ENCODE measurements at regions not wholly inside any gene's neighbourhood (a gene's known extent, or its start where the extent isn't known, plus 50 kb on each side); places are given as distances from the start of the nearest gene placed in this dataset.

DNA sequence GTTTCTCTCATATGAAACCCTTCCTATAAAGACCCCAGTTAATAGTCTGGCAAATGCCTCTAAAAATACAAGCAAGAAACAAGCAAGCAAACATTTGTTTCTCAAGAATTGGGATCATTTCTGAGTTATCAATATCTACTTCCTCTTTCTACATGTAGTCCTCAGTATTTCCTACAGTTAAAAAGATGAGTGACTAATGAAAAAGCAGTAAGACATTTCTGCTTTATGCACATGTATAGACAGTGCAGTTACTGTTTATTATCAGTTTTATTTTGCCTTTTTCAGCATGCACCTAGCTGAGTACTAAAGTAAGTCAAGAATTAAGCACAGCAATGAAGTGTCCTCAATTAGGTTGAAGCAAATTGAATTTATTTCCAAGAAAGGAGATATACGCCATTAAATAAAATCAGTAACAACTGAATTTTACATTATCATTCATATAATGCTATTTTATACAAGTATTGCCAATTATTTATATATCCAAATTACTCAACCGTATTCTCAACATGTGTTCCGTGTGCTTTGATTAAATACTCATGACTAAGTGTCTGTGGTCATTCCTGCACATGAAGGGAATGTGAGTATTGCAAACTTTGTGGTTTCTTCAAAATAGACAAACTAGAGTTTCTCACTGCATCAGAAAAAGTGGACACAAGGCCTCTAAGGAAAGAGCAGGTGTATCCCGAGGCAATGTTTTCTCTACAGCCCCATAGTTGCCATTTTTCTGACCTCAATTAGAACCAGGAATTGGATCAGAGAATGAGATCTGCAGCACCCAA, 159.3 kb upstream of the MARCKS start:
- DNase-seq (ENCODE audit: low spot score), result no peak
- TF ChIP-seq, protein P1, sequence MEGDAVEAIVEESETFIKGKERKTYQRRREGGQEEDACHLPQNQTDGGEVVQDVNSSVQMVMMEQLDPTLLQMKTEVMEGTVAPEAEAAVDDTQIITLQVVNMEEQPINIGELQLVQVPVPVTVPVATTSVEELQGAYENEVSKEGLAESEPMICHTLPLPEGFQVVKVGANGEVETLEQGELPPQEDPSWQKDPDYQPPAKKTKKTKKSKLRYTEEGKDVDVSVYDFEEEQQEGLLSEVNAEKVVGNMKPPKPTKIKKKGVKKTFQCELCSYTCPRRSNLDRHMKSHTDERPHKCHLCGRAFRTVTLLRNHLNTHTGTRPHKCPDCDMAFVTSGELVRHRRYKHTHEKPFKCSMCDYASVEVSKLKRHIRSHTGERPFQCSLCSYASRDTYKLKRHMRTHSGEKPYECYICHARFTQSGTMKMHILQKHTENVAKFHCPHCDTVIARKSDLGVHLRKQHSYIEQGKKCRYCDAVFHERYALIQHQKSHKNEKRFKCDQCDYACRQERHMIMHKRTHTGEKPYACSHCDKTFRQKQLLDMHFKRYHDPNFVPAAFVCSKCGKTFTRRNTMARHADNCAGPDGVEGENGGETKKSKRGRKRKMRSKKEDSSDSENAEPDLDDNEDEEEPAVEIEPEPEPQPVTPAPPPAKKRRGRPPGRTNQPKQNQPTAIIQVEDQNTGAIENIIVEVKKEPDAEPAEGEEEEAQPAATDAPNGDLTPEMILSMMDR (IDR thresholded peaks at IDR 0.05; ENCODE audit: extremely low read depth, insufficient read depth, missing control alignments), result no peak
- in situ Hi-C loops (cut with MboI; ENCODE audit: low pct_unique_long_range_greater_than_20kb, low sequenced_read_pairs, unreplicated experiment), result no loop called here

DNA sequence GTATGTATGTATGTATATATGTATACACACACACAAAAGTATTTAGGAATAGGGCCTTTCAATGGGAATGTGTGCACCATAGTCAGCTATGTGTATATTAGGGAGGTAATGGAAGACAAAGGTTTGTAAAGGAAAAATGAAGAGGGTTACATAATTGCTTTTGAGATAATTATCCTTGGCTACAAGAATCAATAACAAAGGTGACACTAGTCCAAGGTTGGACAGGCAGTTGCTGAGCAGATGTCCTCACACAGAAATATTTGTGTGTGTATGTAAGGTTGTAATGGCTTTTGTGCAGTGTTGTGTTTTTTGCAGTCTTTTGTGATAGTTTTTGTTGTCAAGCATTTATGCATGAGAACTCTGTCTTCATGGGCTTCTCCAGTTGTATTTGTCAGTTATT, 157.9 kb upstream of the MARCKS start:
- DNase-seq (ENCODE audit: low spot score), result no peak
- TF ChIP-seq, protein P1 (IDR thresholded peaks at IDR 0.05; ENCODE audit: extremely low read depth, insufficient read depth, missing control alignments), result no peak
- in situ Hi-C loops (cut with MboI; ENCODE audit: low pct_unique_long_range_greater_than_20kb, low sequenced_read_pairs, unreplicated experiment), result no loop called here

DNA sequence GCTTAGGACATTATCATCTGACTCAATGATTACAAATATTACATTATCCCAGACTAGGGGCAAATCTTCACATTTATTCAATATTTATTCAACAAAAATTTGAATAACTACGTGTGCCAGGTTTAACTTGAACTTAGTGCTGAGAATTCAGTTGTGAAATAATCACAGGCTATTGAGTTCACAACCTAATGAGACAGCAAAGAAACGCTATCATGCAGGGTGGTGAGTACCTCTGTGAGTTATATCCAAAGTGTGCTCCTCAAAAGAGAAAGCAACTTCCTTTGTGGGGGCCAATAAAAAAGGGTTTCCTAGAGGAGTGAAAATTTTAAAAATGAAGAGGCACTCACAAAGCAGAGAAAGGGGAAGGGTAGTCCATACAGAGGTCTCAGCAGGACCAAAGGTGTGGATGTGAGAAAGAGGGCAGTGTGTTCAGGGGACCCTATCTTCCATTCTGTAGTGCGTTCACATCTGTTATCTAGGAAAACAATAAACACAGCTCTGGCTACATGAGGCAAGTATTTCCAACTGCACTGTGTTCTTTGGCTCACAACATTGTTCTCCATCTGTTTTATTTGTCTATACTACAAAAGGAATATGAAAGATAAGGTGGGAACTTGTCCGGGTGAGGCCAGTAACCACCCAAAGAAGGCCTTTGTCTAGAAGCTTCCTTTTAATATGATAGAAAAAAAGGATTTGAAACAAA, 155.4 kb upstream of the MARCKS start:
- in situ Hi-C loops (cut with MboI; ENCODE audit: low pct_unique_long_range_greater_than_20kb, low sequenced_read_pairs, unreplicated experiment), result no loop called here
- TF ChIP-seq, protein P1 (IDR thresholded peaks at IDR 0.05; ENCODE audit: extremely low read depth, insufficient read depth, missing control alignments), result no peak
- DNase-seq (ENCODE audit: low spot score), result no peak

DNA sequence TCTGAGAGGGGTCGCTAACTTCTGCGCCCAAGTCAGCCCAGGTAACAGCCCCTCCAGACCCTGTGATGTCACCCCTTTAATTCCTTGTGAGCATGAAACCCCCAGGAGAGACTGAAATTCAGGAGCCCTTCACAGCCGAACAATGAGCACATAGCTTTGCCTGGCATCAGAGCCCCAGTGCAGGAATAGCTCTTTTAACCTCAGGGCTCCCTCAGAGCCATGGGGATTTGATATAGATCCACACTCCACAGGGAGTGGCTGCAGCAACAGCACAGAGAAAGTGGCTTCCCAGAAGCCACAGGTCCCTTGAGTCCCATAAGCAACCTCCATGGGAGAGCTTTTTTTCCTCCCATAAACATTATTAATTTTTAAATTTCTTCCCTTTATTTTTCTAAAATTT, 150.0 kb upstream of the MARCKS start:
- in situ Hi-C loops (cut with MboI; ENCODE audit: low pct_unique_long_range_greater_than_20kb, low sequenced_read_pairs, unreplicated experiment), result no loop called here
- no peak for DNase-seq (ENCODE audit: low spot score)
- TF ChIP-seq, protein P1 (IDR thresholded peaks at IDR 0.05; ENCODE audit: extremely low read depth, insufficient read depth, missing control alignments), result no peak

DNA sequence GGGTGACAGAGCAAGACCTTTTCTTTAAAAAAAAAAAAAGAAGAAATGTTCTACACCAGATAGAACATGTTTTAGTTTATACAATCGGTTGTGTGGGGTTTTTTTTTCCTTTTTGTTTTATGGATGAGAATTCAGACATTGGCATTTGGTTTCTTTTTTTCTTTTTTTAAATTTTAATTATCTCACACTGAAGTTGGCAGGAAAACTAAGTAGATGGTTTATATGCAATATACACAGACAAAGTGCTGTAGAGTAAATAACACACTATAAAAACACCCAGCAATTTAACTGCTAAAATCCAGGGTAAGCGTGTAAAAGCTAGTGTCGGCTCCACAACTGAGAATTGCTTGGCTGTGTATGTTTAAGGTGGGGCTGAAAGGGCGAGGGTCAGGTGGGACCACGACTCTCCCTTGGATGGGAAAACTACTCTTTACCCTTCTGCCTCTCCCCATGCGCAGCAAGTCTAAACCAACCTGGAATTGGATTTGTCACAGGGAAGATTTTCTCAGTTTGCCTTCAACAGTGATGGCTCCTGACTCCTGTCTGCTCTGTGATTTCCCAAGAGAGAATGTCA, 147.1 kb upstream of the MARCKS start:
- TF ChIP-seq, protein P1 (IDR thresholded peaks at IDR 0.05; ENCODE audit: extremely low read depth, insufficient read depth, missing control alignments), result no peak
- no peak for DNase-seq (ENCODE audit: low spot score)
- in situ Hi-C loops (cut with MboI; ENCODE audit: low pct_unique_long_range_greater_than_20kb, low sequenced_read_pairs, unreplicated experiment), result no loop called here

DNA sequence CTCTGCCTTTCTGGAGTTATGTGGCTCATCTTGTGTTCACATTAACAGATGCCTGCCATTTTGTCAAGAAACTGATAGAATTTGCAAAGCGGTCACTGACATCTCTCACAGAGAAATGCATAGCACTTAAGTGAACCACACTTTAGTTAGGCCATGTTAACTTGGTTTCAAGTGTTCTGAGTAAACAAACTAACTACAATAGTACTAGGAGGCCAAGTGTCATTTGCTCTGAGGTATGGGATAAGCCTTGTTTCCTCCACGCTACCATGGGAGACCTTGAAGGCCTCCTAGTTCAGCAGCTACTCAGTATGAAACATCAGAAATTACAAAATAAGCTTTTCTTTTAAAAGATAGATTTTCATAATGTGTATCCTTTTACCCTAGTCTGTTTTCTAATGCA, 143.5 kb upstream of the MARCKS start:
- in situ Hi-C loops (cut with MboI; ENCODE audit: low pct_unique_long_range_greater_than_20kb, low sequenced_read_pairs, unreplicated experiment), result no loop called here
- no peak for DNase-seq (ENCODE audit: low spot score)
- TF ChIP-seq, protein P1 (IDR thresholded peaks at IDR 0.05; ENCODE audit: extremely low read depth, insufficient read depth, missing control alignments), result no peak
